AG04449 (cell line): ENCODE measurements at regions not wholly inside any gene's neighbourhood (a gene's known extent, or its start where the extent isn't known, plus 50 kb on each side); places are given as distances from the start of the nearest gene placed in this dataset.

Experiments used
- CTCF ChIA-PET: fragments of 350-600 bp; formaldehyde crosslinking; extraction: SDS; loops from one replicate; lab custom pipeline; 2021; ENCODE audit warnings: antibody characterized with exemption; lab: Yijun Ruan, JAX
- POLR2A ChIA-PET: fragments of 400-600, 350-600 bp; formaldehyde crosslinking; extraction: SDS; loops from one replicate; lab custom pipeline; 2020; ENCODE audit warnings: antibody characterized with exemption, inconsistent platforms; lab: Yijun Ruan, JAX
- DNase-seq: peaks from one replicate; pipeline ENCODE4 v3.0.0-alpha.2; 2010; ENCODE audit warnings: low read depth, low spot score
- H3K4me3 ChIP-seq: 2 replicates; pipeline ENCODE4 v1.5.1; 2011; ENCODE audit warnings: low read depth, mild to moderate bottlenecking, control low read depth, low read length
- TF ChIP-seq, protein P1 (sequence below): IDR thresholded peaks from one replicate; pipeline ENCODE4 v1.5.1; 2011; ENCODE audit warnings: mild to moderate bottlenecking, moderate library complexity, low read length, control low read depth, inconsistent platforms; ENCODE audit not compliant: insufficient read depth; ENCODE audit errors: missing control alignments

DNA sequence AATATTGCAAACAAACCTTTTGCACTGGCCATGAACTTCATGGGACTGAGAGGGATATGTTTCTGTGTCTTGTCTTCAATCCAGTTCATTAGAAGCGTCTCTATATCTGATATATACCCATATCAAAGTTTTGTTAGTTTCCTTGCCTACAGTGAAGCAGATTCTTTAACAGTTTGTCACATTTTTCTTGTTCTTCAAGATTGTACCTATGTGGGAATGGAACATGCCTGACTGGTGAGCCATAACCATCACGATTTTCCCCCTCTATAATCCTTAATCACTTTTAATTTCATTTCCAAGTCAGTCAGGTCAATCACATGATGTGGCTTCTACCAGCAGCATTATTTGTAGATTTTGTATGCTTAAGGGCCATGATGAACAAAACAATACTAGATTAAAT is 197.1 kb upstream of the PDE5A start:
- ChIA-PET POLR2A (no interaction called here), CTCF (no interaction called here)
- H3K4me3 ChIP-seq: no peak overlapping the region
- DNase-seq: no peak
- TF ChIP-seq, protein P1, sequence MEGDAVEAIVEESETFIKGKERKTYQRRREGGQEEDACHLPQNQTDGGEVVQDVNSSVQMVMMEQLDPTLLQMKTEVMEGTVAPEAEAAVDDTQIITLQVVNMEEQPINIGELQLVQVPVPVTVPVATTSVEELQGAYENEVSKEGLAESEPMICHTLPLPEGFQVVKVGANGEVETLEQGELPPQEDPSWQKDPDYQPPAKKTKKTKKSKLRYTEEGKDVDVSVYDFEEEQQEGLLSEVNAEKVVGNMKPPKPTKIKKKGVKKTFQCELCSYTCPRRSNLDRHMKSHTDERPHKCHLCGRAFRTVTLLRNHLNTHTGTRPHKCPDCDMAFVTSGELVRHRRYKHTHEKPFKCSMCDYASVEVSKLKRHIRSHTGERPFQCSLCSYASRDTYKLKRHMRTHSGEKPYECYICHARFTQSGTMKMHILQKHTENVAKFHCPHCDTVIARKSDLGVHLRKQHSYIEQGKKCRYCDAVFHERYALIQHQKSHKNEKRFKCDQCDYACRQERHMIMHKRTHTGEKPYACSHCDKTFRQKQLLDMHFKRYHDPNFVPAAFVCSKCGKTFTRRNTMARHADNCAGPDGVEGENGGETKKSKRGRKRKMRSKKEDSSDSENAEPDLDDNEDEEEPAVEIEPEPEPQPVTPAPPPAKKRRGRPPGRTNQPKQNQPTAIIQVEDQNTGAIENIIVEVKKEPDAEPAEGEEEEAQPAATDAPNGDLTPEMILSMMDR: no peak

DNA sequence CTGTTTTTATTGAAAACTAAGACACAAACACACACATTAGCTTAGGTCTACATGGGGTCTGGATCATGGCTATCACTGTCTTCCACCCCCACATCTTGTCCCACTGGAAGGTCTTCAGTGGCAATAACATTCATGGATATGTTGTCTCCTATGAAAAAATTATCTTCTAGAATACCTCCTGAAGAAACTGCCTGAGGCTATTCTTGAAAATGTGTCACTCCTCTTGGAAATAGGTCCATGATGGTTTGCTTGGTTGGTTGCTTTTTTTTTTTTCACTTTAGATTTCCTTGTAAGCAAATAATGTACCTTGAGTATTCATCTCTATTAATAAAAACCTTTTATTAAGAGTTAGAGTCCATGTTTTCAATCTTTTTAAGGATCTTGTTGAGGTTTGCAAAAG is 195.3 kb upstream of the PDE5A start:
- CTCF ChIA-PET: interaction anchor here (1.1 kb wide), 1 partner anchor 195 kb away, joined by 3 read pairs; no protein-coding TSS in a partner anchor
- DNase-seq: no peak
- POLR2A ChIA-PET: no interaction called here
- H3K4me3 ChIP-seq: no peak overlapping the region
- TF ChIP-seq, protein P1: no peak

DNA sequence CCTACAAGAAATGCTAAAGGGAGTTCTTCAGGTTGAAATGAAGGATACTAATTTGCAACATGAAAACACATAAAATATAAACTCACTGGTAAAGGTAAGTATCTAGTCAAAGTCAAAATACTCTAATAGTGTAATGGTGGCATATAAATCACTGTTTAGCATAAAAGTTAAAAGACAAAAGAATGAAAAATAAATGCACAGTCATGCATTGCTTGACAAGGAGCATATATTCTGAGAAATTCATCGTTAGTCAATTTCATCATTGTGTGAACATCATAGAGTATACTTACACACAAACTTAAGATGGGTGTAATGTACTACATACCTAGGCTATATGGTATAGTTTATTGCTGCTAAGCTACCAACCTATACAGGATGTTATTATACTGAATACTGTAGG is 194.4 kb upstream of the PDE5A start:
- TF ChIP-seq, protein P1: no peak
- no peak overlapping the region for H3K4me3 ChIP-seq
- DNase-seq: no peak
- POLR2A ChIA-PET: no interaction called here
- CTCF ChIA-PET: interaction anchor here (1.1 kb wide), 1 partner anchor 194 kb away, joined by 3 read pairs; no protein-coding TSS in a partner anchor

DNA sequence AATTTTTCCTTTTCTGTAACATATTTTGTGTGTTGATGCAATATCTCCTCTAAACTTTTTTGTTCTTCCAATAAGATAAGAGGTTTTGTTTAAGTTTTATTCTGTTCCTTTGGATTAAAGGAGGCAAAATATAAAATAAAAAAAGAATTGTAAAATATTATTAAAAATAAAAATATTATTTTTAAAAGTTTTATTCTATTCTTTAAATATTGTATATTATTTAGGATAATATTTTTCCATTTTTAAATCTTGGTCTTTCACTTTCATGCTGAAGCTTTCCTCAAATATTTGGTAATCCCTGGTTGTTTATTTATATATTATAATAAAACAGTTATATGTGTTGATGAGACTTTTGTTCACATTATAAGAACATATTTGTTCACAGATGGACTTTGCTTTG is 187.9 kb upstream of the PDE5A start:
- DNase-seq: no peak

DNA sequence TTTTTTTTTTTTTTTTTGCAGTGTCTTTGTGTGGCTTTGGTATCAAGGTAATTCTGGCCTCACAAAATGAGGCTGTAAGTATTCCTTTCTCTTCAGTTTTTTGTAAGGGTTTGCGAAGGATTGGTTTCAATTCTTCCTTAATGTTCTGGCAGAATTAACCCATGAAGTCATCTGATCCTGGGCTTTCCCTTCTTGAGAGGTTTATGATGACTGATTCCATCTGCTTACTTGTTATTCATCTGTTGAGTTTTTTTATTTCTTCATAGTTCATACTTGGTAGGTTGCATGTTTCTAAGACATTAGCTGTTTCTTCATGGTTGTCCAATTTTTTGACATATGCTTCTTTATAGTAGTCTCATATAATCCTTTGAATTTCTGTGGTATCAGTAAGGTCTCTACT is 181.4 kb upstream of the PDE5A start:
- POLR2A ChIA-PET: no interaction called here
- no peak for DNase-seq
- TF ChIP-seq, protein P1: no peak
- H3K4me3 ChIP-seq: no peak overlapping the region
- CTCF ChIA-PET: no interaction called here

More for the DNA sequence above, 187.9 kb upstream of the PDE5A start:
- ChIA-PET CTCF (no interaction called here), POLR2A (no interaction called here)
- TF ChIP-seq, protein P1: no peak
- H3K4me3 ChIP-seq: no peak overlapping the region

DNA sequence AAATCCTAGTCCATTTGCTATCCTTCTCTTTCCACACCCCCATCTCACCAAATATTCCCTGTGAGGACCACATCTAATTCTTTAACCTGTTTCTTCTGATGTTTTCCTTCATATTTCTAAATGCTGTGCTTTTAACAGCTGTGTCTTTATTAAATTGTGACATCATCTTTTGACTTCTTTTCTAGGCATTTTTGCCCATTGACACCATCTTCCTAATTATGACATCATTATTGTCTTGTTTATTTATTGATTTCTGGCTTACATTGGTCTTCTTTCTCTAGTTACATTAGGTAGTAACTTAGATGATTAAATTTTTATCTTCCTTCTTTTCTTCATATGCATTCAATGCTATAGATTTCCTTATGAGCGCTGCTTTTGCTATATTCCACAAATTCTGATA is 175.8 kb upstream of the PDE5A start:
- ChIA-PET CTCF (no interaction called here), POLR2A (no interaction called here)
- no peak for DNase-seq
- no peak overlapping the region for H3K4me3 ChIP-seq
- TF ChIP-seq, protein P1: no peak
